ENCODE measurements at regions not wholly inside any gene's neighbourhood (a gene's known extent, or its start where the extent isn't known, plus 50 kb on each side); places are given as distances from the start of the nearest gene placed in this dataset.

- Histone ChIP-seq H3K56ac (ENCODE audit: insufficient read length, low read depth, low read length) (no peak overlapping the region), H4K91ac (ENCODE audit: insufficient read length, low read depth, low read length) (no peak overlapping the region), H3K79me2 (ENCODE audit: insufficient read depth, low read length) (no peaks in the 10 kb centered on the region), H4K8ac (replicated peaks; ENCODE audit: insufficient read length, low read depth, low read length) (no peak overlapping the region), H2AFZ (ENCODE audit: low read length) (no peak overlapping the region), H2BK20ac (ENCODE audit: low read depth, low read length, poor library complexity, severe bottlenecking) (no peak overlapping the region), H3T11ph (ENCODE audit: low read length) (no peak overlapping the region), H3K23me2 (ENCODE audit: insufficient read length, low read depth, low read length, poor library complexity, severe bottlenecking) (no peaks in the 10 kb centered on the region), H3K27ac (ENCODE audit: insufficient read length, low read depth, low read length) (no peak overlapping the region), H3K9ac (ENCODE audit: extremely low read depth, insufficient read length, low read length) (no peak overlapping the region), H3K4me2 (ENCODE audit: insufficient read depth, insufficient read length, low read length) (no peak overlapping the region), H4K5ac (ENCODE audit: insufficient read length, low read depth, low read length) (no peak overlapping the region), H2BK5ac (ENCODE audit: insufficient read length, low read length) (no peak overlapping the region), H3K27me3 (ENCODE audit: insufficient read depth, low read length) (no peaks in the 10 kb centered on the region; the same call in 1 of the 2 replicates), H2BK15ac (ENCODE audit: low read depth, low read length) (no peak overlapping the region), H2AK5ac (ENCODE audit: insufficient read length, low read length) (no peak overlapping the region), H3K4me1 (ENCODE audit: insufficient read depth, low read length) (peaks cover 3% of the 10 kb centered on the region; the same call in 1 of the 2 replicates), H2BK12ac (ENCODE audit: insufficient read length, low read depth, low read length) (no peak overlapping the region), H4K20me1 (ENCODE audit: control insufficient read depth, insufficient read depth, insufficient read length) (no peaks in the 10 kb centered on the region), H3K9me3 (ENCODE audit: control insufficient read depth, low read depth, low read length) (no peaks in the 10 kb centered on the region), H3K23ac (ENCODE audit: insufficient read length, low read depth, low read length) (no peak overlapping the region), H3K4ac (ENCODE audit: low read depth, low read length) (no peak overlapping the region), H3K18ac (ENCODE audit: insufficient read length, low read depth, low read length) (no peak overlapping the region), H3K14ac (ENCODE audit: insufficient read depth, low read length) (no peak overlapping the region), H2BK120ac (ENCODE audit: low read depth, low read length, poor library complexity, severe bottlenecking) (no peak overlapping the region), H3K79me1 (ENCODE audit: insufficient read depth, low read depth, low read length, poor library complexity, severe bottlenecking) (no peaks in the 10 kb centered on the region)
- Mint-ChIP-seq H3K4me3 (no peak overlapping the region), H3K27me3 (ENCODE audit: low read depth) (no peaks in the 10 kb centered on the region), H3K4me1 (peaks cover 8 to 9% of the 10 kb centered on the region in 2 experiments), H3K36me3 (ENCODE audit: insufficient read depth in 1 of 3, low read depth in 3 of 3) (no peaks in the 10 kb centered on the region), H3K9me3 (no peaks in the 10 kb centered on the region), H3K27ac (no peak overlapping the region)
- TF ChIP-seq CTCF (conservative IDR thresholded peaks at IDR 0.05): no peak
- no peak for DNase-seq
- WGBS (ENCODE audit: extremely low coverage, insufficient read length, low lambda C conversion rate): no CpG with 5 or more reads among the region's 1 CpG
Observed at GRCh38 chr10:52453501-52453900, 139.4 kb downstream of the DKK1 start.
